ENCODE measurements at regions not wholly inside any gene's neighbourhood (a gene's known extent, or its start where the extent isn't known, plus 50 kb on each side); places are given as distances from the start of the nearest gene placed in this dataset.

GRCh38 chrX:104316739-104317138, 62.0 kb upstream of the ESX1 start:
- H3K27ac ChIP-seq (ENCODE audit: low read depth, low read length): no peak overlapping the region
- H3K36me3 ChIP-seq (ENCODE audit: control insufficient read depth in 1 of 2, insufficient read depth in 2 of 2, low read length in 2 of 2): no peaks in the 10 kb centered on the region
- peaks cover 4 to 5% of the 10 kb centered on the region in 2 donors for H3K4me1 ChIP-seq (ENCODE audit: control insufficient read depth in 1 of 2, insufficient read depth in 2 of 2, low read length in 2 of 2)
- no peaks in the 10 kb centered on the region for H3K27me3 ChIP-seq (ENCODE audit: control insufficient read depth in 1 of 2, insufficient read depth in 2 of 2, low read length in 2 of 2)
- no peaks in the 10 kb centered on the region for H3K9me3 ChIP-seq (ENCODE audit: control insufficient read depth in 1 of 2, low read length in 2 of 2)
- no peak overlapping the region for H3K9ac ChIP-seq (ENCODE audit: low read depth in 1 of 2, low read length in 2 of 2)
- no peak overlapping the region for H3K4me3 ChIP-seq (ENCODE audit: low read depth in 1 of 2, low read length in 2 of 2)

- Histone ChIP-seq H3K27ac (ENCODE audit: low read depth, low read length) (no peak overlapping the region), H3K9me3 (ENCODE audit: control insufficient read depth in 1 of 2, low read length in 2 of 2) (no peaks in the 10 kb centered on the region), H3K4me1 (ENCODE audit: control insufficient read depth in 1 of 2, insufficient read depth in 2 of 2, low read length in 2 of 2) (peaks cover 4 to 5% of the 10 kb centered on the region in 2 donors), H3K27me3 (ENCODE audit: control insufficient read depth in 1 of 2, insufficient read depth in 2 of 2, low read length in 2 of 2) (no peaks in the 10 kb centered on the region), H3K4me3 (ENCODE audit: low read depth in 1 of 2, low read length in 2 of 2) (no peak overlapping the region), H3K9ac (ENCODE audit: low read depth in 1 of 2, low read length in 2 of 2) (no peak overlapping the region), H3K36me3 (ENCODE audit: control insufficient read depth in 1 of 2, insufficient read depth in 2 of 2, low read length in 2 of 2) (no peaks in the 10 kb centered on the region)
Observed at GRCh38 chrX:104315555-104315954, 60.8 kb upstream of the ESX1 start.

- H3K9me3 ChIP-seq (ENCODE audit: control insufficient read depth in 1 of 2, low read length in 2 of 2): no peaks in the 10 kb centered on the region
- H3K27ac ChIP-seq (ENCODE audit: low read depth, low read length): no peak overlapping the region
- H3K9ac ChIP-seq (ENCODE audit: low read depth in 1 of 2, low read length in 2 of 2): no peak overlapping the region
- H3K4me3 ChIP-seq (ENCODE audit: low read depth in 1 of 2, low read length in 2 of 2): no peak overlapping the region
- peaks cover 0 to 4% of the 10 kb centered on the region in 2 donors for H3K4me1 ChIP-seq (ENCODE audit: control insufficient read depth in 1 of 2, insufficient read depth in 2 of 2, low read length in 2 of 2)
- H3K27me3 ChIP-seq (ENCODE audit: control insufficient read depth in 1 of 2, insufficient read depth in 2 of 2, low read length in 2 of 2): no peaks in the 10 kb centered on the region
- no peaks in the 10 kb centered on the region for H3K36me3 ChIP-seq (ENCODE audit: control insufficient read depth in 1 of 2, insufficient read depth in 2 of 2, low read length in 2 of 2)
Observed at GRCh38 chrX:104310657-104311254, 56.0 kb upstream of the ESX1 start.

GRCh38 chrX:104310090-104310489, 55.4 kb upstream of the ESX1 start:
- Histone ChIP-seq H3K27me3 (ENCODE audit: control insufficient read depth in 1 of 2, insufficient read depth in 2 of 2, low read length in 2 of 2) (no peaks in the 10 kb centered on the region), H3K9ac (ENCODE audit: low read depth in 1 of 2, low read length in 2 of 2) (no peak overlapping the region), H3K36me3 (ENCODE audit: control insufficient read depth in 1 of 2, insufficient read depth in 2 of 2, low read length in 2 of 2) (no peaks in the 10 kb centered on the region), H3K4me3 (ENCODE audit: low read depth in 1 of 2, low read length in 2 of 2) (peak overlapping the region; percentile 35 to 48), H3K9me3 (ENCODE audit: control insufficient read depth in 1 of 2, low read length in 2 of 2) (no peaks in the 10 kb centered on the region), H3K27ac (ENCODE audit: low read depth, low read length) (no peak overlapping the region), H3K4me1 (ENCODE audit: control insufficient read depth in 1 of 2, insufficient read depth in 2 of 2, low read length in 2 of 2) (no peaks in the 10 kb centered on the region)

GRCh38 chrX:104309169-104309568, 54.4 kb upstream of the ESX1 start:
- Histone ChIP-seq H3K27me3 (ENCODE audit: control insufficient read depth in 1 of 2, insufficient read depth in 2 of 2, low read length in 2 of 2) (no peaks in the 10 kb centered on the region), H3K4me1 (ENCODE audit: control insufficient read depth in 1 of 2, insufficient read depth in 2 of 2, low read length in 2 of 2) (no peaks in the 10 kb centered on the region)

GRCh38 chrX:104307341-104307740, 52.6 kb upstream of the ESX1 start:
- Histone ChIP-seq H3K4me3 (ENCODE audit: low read depth in 1 of 2, low read length in 2 of 2) (no peak overlapping the region), H3K36me3 (ENCODE audit: control insufficient read depth in 1 of 2, insufficient read depth in 2 of 2, low read length in 2 of 2) (no peaks in the 10 kb centered on the region), H3K27me3 (ENCODE audit: control insufficient read depth in 1 of 2, insufficient read depth in 2 of 2, low read length in 2 of 2) (no peaks in the 10 kb centered on the region), H3K4me1 (ENCODE audit: control insufficient read depth in 1 of 2, insufficient read depth in 2 of 2, low read length in 2 of 2) (no peaks in the 10 kb centered on the region), H3K9ac (ENCODE audit: low read depth in 1 of 2, low read length in 2 of 2) (no peak overlapping the region), H3K27ac (ENCODE audit: low read depth, low read length) (no peak overlapping the region), H3K9me3 (ENCODE audit: control insufficient read depth in 1 of 2, low read length in 2 of 2) (no peaks in the 10 kb centered on the region)

More at GRCh38 chrX:104309169-104309568, 54.4 kb upstream of the ESX1 start:
- Histone ChIP-seq H3K36me3 (ENCODE audit: control insufficient read depth in 1 of 2, insufficient read depth in 2 of 2, low read length in 2 of 2) (no peaks in the 10 kb centered on the region), H3K9me3 (ENCODE audit: control insufficient read depth in 1 of 2, low read length in 2 of 2) (no peaks in the 10 kb centered on the region), H3K4me3 (ENCODE audit: low read depth in 1 of 2, low read length in 2 of 2) (no peak overlapping the region), H3K27ac (ENCODE audit: low read depth, low read length) (no peak overlapping the region), H3K9ac (ENCODE audit: low read depth in 1 of 2, low read length in 2 of 2) (no peak overlapping the region)

- H3K27me3 ChIP-seq (ENCODE audit: control insufficient read depth in 1 of 2, insufficient read depth in 2 of 2, low read length in 2 of 2): no peaks in the 10 kb centered on the region
- H3K4me3 ChIP-seq (ENCODE audit: low read depth in 1 of 2, low read length in 2 of 2): no peak overlapping the region
- no peaks in the 10 kb centered on the region for H3K4me1 ChIP-seq (ENCODE audit: control insufficient read depth in 1 of 2, insufficient read depth in 2 of 2, low read length in 2 of 2)
Observed at GRCh38 chrX:104306180-104306579, 51.4 kb upstream of the ESX1 start.

More at GRCh38 chrX:104306180-104306579, 51.4 kb upstream of the ESX1 start:
- Histone ChIP-seq H3K36me3 (ENCODE audit: control insufficient read depth in 1 of 2, insufficient read depth in 2 of 2, low read length in 2 of 2) (no peaks in the 10 kb centered on the region), H3K9me3 (ENCODE audit: control insufficient read depth in 1 of 2, low read length in 2 of 2) (no peaks in the 10 kb centered on the region), H3K27ac (ENCODE audit: low read depth, low read length) (no peak overlapping the region), H3K9ac (ENCODE audit: low read depth in 1 of 2, low read length in 2 of 2) (no peak overlapping the region)

Data from duodenal mucosa (tissue), 2 donors.